Epidermal melanocyte (primary cell): ENCODE measurements at regions not wholly inside any gene's neighbourhood (a gene's known extent, or its start where the extent isn't known, plus 50 kb on each side); places are given as distances from the start of the nearest gene placed in this dataset.

Experiments used
- DNase-seq: peaks from one replicate; pipeline ENCODE4 v3.0.0; 2011; ENCODE audit warnings: low spot score; ENCODE audit not compliant: insufficient read length

DNA sequence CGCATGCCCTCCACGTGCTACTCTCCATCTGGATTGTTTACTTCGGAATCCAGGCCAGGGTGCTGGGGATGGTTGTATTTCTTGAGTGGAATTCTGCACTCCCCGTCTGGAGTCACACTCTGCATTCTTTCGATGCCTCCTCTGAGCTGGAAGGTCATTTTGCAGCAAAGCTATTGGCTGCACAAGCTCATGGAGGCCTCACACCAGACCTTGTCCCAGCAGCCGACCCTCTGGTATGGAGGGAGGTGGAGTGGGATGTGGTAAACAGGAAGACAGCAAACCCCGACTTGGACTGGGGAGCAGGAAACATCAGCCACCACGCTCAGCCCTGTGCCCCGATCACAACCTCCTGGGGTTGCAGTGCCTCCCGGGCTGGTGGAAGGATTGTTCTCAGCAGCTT, 225.3 kb upstream of the LNX1 start:
- no peak for DNase-seq

DNA sequence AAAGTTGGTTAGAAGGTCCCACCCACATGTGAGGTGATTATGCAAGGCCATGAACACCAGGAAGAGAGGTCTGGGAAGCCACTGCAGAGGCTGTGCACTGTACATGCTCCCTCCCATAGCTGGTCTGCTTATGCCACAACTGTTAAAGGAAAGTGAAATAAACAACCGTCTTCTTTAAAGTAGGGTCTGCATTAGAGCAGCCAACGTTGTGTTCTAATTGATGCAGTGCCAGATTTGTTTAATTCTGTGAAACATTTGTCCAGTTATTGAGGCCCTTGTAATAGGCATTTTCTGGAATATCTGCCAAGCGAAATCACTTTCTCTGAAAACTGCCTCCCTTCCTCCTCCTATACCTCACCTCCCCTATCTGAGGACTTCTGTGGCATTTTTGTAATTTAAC, 224.0 kb upstream of the LNX1 start:
- no peak for DNase-seq

GRCh38 chr4:53813998-53814397, 222.7 kb upstream of the LNX1 start:
- DNase-seq = no peak

DNA sequence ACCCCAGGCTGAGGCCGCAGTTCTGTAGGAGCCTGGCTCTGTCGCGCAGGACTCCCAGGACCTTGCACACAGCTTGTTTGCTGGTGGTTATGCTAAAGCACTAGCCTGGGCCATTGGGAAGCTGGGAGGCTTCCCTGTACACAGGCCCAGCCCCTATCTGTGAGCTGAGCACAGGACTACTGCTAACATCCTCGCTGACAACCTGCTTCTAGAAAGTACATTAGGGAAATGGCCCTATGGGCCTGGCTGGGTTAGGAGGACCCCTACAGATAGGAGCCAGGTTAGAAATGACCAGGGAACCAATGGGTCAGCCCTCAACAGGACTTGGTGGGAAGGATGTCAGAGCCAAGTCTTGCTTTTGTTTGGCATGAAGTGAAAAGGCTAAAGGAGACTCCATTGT, 219.4 kb upstream of the LNX1 start:
- DNase-seq = no peak

GRCh38 chr4:53809816-53810215, 218.5 kb upstream of the LNX1 start:
- DNase-seq = no peak

GRCh38 chr4:53805291-53805690, 214.0 kb upstream of the LNX1 start:
- no peak for DNase-seq

- no peak for DNase-seq
These were observed 213.4 kb upstream of the LNX1 start for GRCh38 chr4:53804719-53805118.

GRCh38 chr4:53802500-53802899, 211.2 kb upstream of the LNX1 start:
- no peak for DNase-seq

- no peak for DNase-seq
These were observed 210.1 kb upstream of the LNX1 start for GRCh38 chr4:53801373-53801772.

DNA sequence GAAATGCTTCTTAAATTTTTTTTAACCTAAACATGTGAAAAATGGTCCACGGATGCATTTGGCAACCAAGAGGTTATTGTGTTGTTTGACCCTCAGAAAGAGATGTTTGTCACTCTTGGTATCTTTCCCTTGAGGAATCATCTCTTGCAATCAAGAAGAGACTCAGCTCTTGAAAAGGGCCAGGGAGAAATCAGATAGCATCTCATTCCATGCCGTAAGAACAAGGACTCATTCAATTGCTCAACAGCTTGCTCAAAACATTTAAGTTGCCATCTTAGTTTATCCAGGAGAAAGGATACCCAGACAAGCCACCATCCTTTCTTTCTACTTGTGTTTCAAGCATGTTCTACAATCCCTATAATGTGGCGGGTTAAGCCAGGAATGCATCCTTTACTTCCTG, 209.5 kb upstream of the LNX1 start:
- DNase-seq = no peak

- no peak for DNase-seq
These were observed 201.8 kb upstream of the LNX1 start for GRCh38 chr4:53793096-53793495.

GRCh38 chr4:53790286-53790685, 199.0 kb upstream of the LNX1 start:
- DNase-seq = no peak

- no peak for DNase-seq
These were observed 197.3 kb upstream of the LNX1 start for GRCh38 chr4:53788621-53789020.

DNA sequence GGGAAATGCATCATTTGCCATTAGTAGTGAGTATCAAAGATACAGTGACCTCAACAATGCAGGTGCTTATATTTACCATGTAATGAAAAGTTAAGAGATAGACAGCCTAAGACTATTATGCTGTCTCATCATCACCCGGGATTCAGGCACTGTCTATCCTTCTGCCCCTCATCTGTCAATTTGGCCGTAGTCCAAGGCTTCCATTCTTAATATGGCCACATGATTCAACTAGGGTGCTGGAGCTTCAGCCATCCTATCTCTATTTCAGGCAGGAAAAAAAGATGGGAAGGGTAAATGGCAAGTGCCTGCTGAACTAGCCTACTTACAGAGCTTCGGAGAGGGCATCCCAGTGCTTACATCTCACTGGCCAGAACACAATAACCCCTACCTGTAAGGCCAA, 196.7 kb upstream of the LNX1 start:
- DNase-seq = no peak

DNA sequence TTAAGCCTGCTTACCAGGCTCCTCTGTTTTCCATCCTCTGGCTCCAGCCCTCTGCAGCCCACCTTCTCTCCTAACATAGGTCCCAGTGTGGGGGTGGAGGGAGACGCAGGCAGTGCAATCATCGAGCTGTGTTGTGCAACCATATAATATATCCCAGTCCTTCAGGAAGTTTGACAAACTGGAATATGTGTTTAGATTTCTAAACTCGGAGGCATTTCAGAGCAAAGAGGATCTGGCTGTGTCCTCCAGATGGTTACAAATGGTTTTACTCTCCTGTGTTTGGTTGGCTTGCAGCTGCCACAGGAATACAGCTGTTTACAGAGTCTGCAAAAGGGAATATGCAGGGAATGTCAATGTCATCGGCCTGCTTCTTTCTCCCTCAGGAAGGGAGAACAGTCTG, 195.3 kb upstream of the LNX1 start:
- DNase-seq = no peak

DNA sequence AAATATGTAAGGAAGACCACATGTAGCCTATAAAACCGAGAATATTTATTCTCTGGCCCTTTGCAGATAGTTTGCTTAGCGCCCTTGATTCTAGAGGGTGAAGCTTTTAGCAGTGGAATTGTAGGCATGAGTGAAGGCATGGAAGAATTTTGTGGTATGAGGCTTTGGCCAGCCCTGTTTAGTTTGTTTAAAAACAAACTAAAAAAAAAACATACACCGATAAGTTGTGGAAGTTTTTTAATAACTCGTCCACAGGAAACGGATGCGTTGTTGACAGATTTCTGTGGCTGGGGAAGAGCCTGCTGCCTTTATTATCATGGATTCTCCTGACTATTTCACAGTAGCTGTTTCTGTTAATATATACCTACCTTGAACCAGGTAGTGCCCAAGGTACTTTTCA, 194.7 kb upstream of the LNX1 start:
- no peak for DNase-seq

- no peak for DNase-seq
These were observed 192.8 kb upstream of the LNX1 start for GRCh38 chr4:53784112-53784511.

- DNase-seq = no peak
These were observed 192.0 kb upstream of the LNX1 start for GRCh38 chr4:53783208-53783859.

- no peak for DNase-seq
These were observed 191.2 kb upstream of the LNX1 start for GRCh38 chr4:53782458-53782845.

- DNase-seq = no peak
These were observed 190.6 kb upstream of the LNX1 start for GRCh38 chr4:53781629-53782457.

DNA sequence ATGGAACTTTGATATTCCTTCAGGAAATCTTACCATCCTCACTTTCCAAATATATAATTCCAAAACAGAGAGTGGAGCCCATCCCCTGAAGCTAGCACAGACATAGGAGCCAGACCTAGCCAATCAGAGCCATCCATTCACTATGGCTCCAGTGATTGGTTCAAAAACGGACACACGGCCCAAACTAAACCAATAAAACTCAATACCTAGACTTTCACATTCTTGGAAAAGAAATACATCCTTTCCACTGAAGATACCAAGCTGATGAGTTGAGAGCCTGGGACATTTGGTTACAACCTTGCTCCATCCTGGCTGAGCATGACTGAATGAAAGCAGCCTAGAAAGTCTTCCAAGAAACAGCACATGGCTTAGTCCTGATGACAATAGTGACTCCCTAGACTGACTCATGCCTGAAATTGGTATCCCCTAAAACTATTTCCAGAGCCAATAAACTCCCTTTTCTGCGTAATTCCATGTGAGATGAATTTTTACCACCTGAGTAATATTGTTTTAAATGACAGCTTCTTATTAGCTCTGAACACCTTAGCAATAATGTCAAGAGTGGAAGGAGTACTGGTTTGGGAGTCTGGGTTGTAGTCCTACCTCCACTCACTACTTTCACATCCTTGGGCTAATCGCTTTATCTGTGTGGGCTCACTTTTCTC, 189.6 kb upstream of the LNX1 start:
- DNase-seq = no peak

GRCh38 chr4:53779025-53779424, 187.7 kb upstream of the LNX1 start:
- DNase-seq = no peak

GRCh38 chr4:53778155-53778554, 186.9 kb upstream of the LNX1 start:
- no peak for DNase-seq
